CD8-positive, alpha-beta memory T cell (primary cell): ENCODE measurements at regions not wholly inside any gene's neighbourhood (a gene's known extent, or its start where the extent isn't known, plus 50 kb on each side); places are given as distances from the start of the nearest gene placed in this dataset.
A peak's percentile ranks its signal among the peaks of the same experiment; 100 is the strongest.

Experiments used
- CTCF ChIA-PET: fragments of 350-600 bp; sonication (Branson Sonifier 250); formaldehyde crosslinking; loops from one replicate; lab custom pipeline; 2021; ENCODE audit warnings: antibody characterized with exemption; lab: Charles Lee
- POLR2A ChIA-PET: fragments of 350-600 bp; sonication (Branson Sonifier 250); formaldehyde crosslinking; loops from one replicate; lab custom pipeline; 2021; ENCODE audit warnings: antibody characterized with exemption; lab: Charles Lee
- DNase-seq, 5 donors: peaks; one replicate each; pipeline versions ENCODE4 v3.0.0 to v3.0.0-alpha.2; 2020 to 2022; ENCODE audit warnings: mixed read lengths in 1 of 5
- H3K27ac ChIP-seq: one replicate; pipeline ENCODE4 v1.7.0; 2013; ENCODE audit warnings: low read depth, mild to moderate bottlenecking, low read length, moderate library complexity
- H3K27me3 ChIP-seq: 2 replicates; pipeline ENCODE4 v1.7.0; 2013; ENCODE audit warnings: low read length, mild to moderate bottlenecking; ENCODE audit not compliant: insufficient read depth, poor library complexity, severe bottlenecking
- H3K36me3 ChIP-seq: 2 replicates; pipeline ENCODE4 v1.7.0; 2013; ENCODE audit warnings: mild to moderate bottlenecking, low read length, moderate library complexity; ENCODE audit not compliant: insufficient read depth
- H3K4me1 ChIP-seq: 2 replicates; pipeline ENCODE4 v1.7.0; 2013; ENCODE audit warnings: mild to moderate bottlenecking, low read length, moderate library complexity; ENCODE audit not compliant: insufficient read depth
- H3K4me3 ChIP-seq: 2 replicates; pipeline ENCODE4 v1.7.0; 2013; ENCODE audit warnings: mild to moderate bottlenecking, low read length
- H3K9me3 ChIP-seq: 2 replicates; pipeline ENCODE4 v1.7.0; 2013; ENCODE audit warnings: mild to moderate bottlenecking, low read length
- H3K27ac Mint-ChIP-seq, 8 donors: one replicate each; pipeline ENCODE4 v1.8.0; 2020 to 2021; ENCODE audit warnings: mixed read lengths in 8 of 8, mild to moderate bottlenecking in 6 of 8, inconsistent platforms in 3 of 8, moderate library complexity in 3 of 8
- H3K27me3 Mint-ChIP-seq, 2 donors: one replicate each; pipeline ENCODE4 v1.8.0; 2020 to 2021; ENCODE audit warnings: mixed read lengths in 2 of 2, mild to moderate bottlenecking in 1 of 2, moderate library complexity in 1 of 2
- H3K36me3 Mint-ChIP-seq, 3 donors: one replicate each; pipeline ENCODE4 v1.8.0; 2020 to 2021; ENCODE audit warnings: mixed read lengths in 3 of 3, inconsistent platforms in 1 of 3, mild to moderate bottlenecking in 1 of 3
- H3K4me1 Mint-ChIP-seq, 3 donors: one replicate each; pipeline ENCODE4 v1.8.0; 2020 to 2021; ENCODE audit warnings: mixed read lengths in 3 of 3, inconsistent platforms in 1 of 3, mild to moderate bottlenecking in 1 of 3
- H3K4me3 Mint-ChIP-seq, 7 donors: one replicate each; pipeline ENCODE4 v1.8.0; 2020 to 2021; ENCODE audit warnings: mixed read lengths in 7 of 7, mild to moderate bottlenecking in 6 of 7, moderate library complexity in 4 of 7, inconsistent platforms in 2 of 7
- H3K9me3 Mint-ChIP-seq, 5 donors: one replicate each; pipeline ENCODE4 v1.8.0; 2020 to 2022; ENCODE audit warnings: mixed read lengths in 5 of 5, mild to moderate bottlenecking in 3 of 5, moderate library complexity in 2 of 5, inconsistent platforms in 1 of 5

DNA sequence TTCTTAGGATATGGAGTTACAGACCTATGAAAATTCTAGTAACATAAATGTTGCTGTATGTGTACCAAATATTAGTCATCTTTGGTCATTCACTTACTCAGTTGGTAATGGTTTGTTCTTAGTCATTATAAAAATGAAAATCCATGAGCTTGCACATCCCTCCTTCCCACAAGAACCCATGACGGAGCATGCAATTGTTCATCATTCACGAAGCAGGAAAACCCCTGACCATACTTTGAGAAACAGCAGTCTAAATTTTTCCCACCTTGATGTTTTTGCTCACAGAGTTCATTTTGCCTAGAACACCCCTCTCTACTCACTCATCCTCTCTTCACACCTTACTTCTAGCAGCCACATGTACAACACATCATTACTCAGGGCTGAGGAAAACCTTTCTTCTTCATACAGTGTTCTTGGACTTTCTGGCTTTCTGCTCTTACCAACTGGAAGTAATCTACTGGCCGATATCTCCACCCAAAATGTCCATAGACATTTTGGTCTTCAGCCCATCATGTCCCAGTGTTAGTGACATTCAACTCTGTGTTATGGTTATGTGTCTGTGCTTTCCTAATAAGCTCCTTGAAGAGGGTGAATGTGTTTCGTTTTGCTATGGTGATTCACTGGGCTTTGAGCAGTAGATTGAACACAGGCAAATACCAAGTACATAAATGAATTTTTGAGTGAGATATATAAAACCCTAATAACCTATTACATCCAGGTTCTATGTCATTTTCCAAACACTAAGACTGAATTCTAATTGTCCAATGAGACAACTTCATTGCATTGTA is 189.9 kb downstream of the ZC3H11B start:
- Mint-ChIP-seq H3K4me3 (no peak overlapping the region), H3K27ac (no peak overlapping the region)
- CTCF ChIA-PET = no interaction called here

GRCh38 chr1:219420913-219421312 is 192.0 kb downstream of the ZC3H11B start:
- no peaks in the 10 kb centered on the region for H3K9me3 ChIP-seq
- H3K4me1 Mint-ChIP-seq = no peaks in the 10 kb centered on the region
- H3K27me3 ChIP-seq = no peaks in the 10 kb centered on the region
- H3K27ac Mint-ChIP-seq = no peak overlapping the region
- H3K4me3 Mint-ChIP-seq = no peak overlapping the region
- H3K27ac ChIP-seq = no peak overlapping the region
- POLR2A ChIA-PET = no interaction called here
- H3K4me1 ChIP-seq = no peaks in the 10 kb centered on the region
- no peaks in the 10 kb centered on the region for H3K9me3 Mint-ChIP-seq
- H3K27me3 Mint-ChIP-seq = peaks cover 0 to 2% of the 10 kb centered on the region in 2 donors
- CTCF ChIA-PET = no interaction called here
- no peaks in the 10 kb centered on the region for H3K36me3 Mint-ChIP-seq
- DNase-seq = no peak
- H3K4me3 ChIP-seq = no peak overlapping the region
- H3K36me3 ChIP-seq = no peaks in the 10 kb centered on the region

More for the DNA sequence above, 189.9 kb downstream of the ZC3H11B start:
- no peak overlapping the region for H3K27ac ChIP-seq
- no peaks in the 10 kb centered on the region for H3K4me1 ChIP-seq
- POLR2A ChIA-PET = no interaction called here
- Mint-ChIP-seq H3K9me3 (no peaks in the 10 kb centered on the region), H3K4me1 (no peaks in the 10 kb centered on the region), H3K36me3 (no peaks in the 10 kb centered on the region), H3K27me3 (peaks cover 0 to 2% of the 10 kb centered on the region in 2 donors)
- H3K4me3 ChIP-seq = no peak overlapping the region
- H3K27me3 ChIP-seq = no peaks in the 10 kb centered on the region
- no peaks in the 10 kb centered on the region for H3K9me3 ChIP-seq
- H3K36me3 ChIP-seq = no peaks in the 10 kb centered on the region
- no peak for DNase-seq

DNA sequence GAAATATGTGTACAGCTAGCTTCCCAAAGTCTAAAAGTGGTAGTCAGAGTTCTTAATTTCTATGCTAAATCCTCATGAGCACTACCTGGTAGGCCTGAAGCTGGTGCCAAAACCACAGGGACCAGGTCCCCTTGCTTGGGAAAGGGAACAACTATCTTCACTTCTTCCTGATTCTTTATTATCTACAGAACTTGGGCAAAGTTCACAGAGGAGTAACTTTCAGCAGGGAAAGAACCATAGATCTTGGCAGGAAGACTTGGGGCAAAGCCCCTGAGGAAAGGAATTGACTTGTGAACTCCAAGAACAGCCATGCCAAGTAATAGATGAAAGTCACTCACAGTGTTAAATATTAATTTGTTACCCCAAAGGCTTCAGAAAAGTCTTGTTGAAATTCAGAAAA is 193.0 kb downstream of the ZC3H11B start:
- no peaks in the 10 kb centered on the region for H3K4me1 Mint-ChIP-seq
- ChIA-PET POLR2A (no interaction called here), CTCF (no interaction called here)
- H3K27ac Mint-ChIP-seq = no peak overlapping the region
- H3K36me3 Mint-ChIP-seq = no peaks in the 10 kb centered on the region
- no peak overlapping the region for H3K4me3 Mint-ChIP-seq
- H3K36me3 ChIP-seq = no peaks in the 10 kb centered on the region
- H3K9me3 Mint-ChIP-seq = no peaks in the 10 kb centered on the region
- H3K9me3 ChIP-seq = no peaks in the 10 kb centered on the region
- H3K27ac ChIP-seq = no peak overlapping the region
- DNase-seq = no peak
- no peaks in the 10 kb centered on the region for H3K27me3 ChIP-seq
- no peak overlapping the region for H3K4me3 ChIP-seq
- H3K27me3 Mint-ChIP-seq = no peaks in the 10 kb centered on the region
- H3K4me1 ChIP-seq = no peaks in the 10 kb centered on the region

DNA sequence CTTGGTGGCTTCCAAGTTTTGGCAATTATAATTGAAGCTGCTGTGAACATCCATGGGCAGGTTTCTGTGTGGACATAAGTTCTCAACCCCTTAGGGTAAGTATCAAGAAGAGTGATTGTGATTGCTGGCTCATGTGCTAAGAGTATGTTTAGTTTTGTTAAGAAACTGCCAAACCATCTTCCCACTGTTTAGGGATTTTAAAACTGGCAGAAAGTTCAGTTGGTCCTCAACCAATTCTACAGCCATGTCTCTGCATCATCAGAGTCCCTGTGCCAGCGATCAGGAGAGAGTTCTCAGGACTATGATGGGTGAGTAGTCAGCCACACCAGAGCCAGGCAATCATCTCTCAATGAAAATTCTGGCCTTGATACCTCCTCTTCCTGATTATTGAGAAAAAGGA is 193.8 kb downstream of the ZC3H11B start:
- H3K9me3 ChIP-seq = no peaks in the 10 kb centered on the region
- H3K27me3 ChIP-seq = no peaks in the 10 kb centered on the region
- ChIA-PET POLR2A (no interaction called here), CTCF (interaction anchor here (1.5 kb wide), 1 partner anchor 1089 kb away, joined by 4 read pairs; no protein-coding TSS in a partner anchor)
- no peaks in the 10 kb centered on the region for H3K9me3 Mint-ChIP-seq
- H3K4me3 Mint-ChIP-seq = no peak overlapping the region
- no peaks in the 10 kb centered on the region for H3K27me3 Mint-ChIP-seq
- no peaks in the 10 kb centered on the region for H3K4me1 ChIP-seq
- no peak overlapping the region for H3K4me3 ChIP-seq
- H3K4me1 Mint-ChIP-seq = no peaks in the 10 kb centered on the region
- no peaks in the 10 kb centered on the region for H3K36me3 Mint-ChIP-seq
- no peaks in the 10 kb centered on the region for H3K36me3 ChIP-seq
- H3K27ac ChIP-seq = no peak overlapping the region
- DNase-seq = no peak
- H3K27ac Mint-ChIP-seq = no peak overlapping the region

- no peaks in the 10 kb centered on the region for H3K36me3 ChIP-seq
- H3K27me3 Mint-ChIP-seq = no peaks in the 10 kb centered on the region
- CTCF ChIA-PET = interaction anchor here (1.5 kb wide), 1 partner anchor 1088 kb away, joined by 4 read pairs; no protein-coding TSS in a partner anchor
Measured at GRCh38 chr1:219417610-219418009, 195.3 kb downstream of the ZC3H11B start.

DNA sequence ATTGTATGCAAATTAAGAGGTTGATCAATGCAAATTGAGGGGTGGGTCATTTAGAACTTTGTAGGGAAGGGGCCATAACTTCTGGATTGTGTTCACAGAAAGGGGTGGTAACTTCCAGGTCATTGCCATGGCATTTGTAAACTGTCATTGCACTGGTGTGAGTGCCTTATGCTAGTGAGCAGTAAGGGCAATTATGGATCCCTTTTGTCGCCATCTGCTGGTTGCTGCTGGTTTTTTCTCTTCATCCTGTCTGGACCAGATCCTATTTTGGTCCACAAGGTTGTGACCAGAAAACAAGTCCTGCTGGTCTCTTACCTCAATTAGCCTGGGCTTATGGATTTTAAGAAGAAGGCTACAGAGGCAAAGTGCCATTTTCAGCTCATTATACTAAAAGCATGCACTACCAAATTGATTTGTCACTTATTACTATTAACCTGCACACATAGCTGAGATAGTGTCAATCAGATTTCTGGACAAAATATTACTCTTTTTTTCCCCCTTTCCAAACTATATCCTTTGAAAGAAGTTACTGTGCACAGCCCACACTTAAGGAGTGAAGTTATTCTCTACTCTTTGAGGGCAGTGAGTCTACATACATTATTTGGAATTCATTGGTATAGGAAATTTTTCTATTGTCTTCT is 196.2 kb downstream of the ZC3H11B start:
- H3K27ac Mint-ChIP-seq = no peak overlapping the region
- peak; percentile 10 to 53 (median 23) for DNase-seq
- no peaks in the 10 kb centered on the region for H3K27me3 ChIP-seq
- no peaks in the 10 kb centered on the region for H3K4me1 Mint-ChIP-seq
- H3K36me3 ChIP-seq = no peaks in the 10 kb centered on the region
- POLR2A ChIA-PET = no interaction called here
- CTCF ChIA-PET = no interaction called here
- H3K4me3 Mint-ChIP-seq = no peak overlapping the region
- no peak overlapping the region for H3K27ac ChIP-seq
- H3K9me3 Mint-ChIP-seq = no peaks in the 10 kb centered on the region
- H3K27me3 Mint-ChIP-seq = no peaks in the 10 kb centered on the region
- no peak overlapping the region for H3K4me3 ChIP-seq
- no peaks in the 10 kb centered on the region for H3K4me1 ChIP-seq
- no peaks in the 10 kb centered on the region for H3K9me3 ChIP-seq
- H3K36me3 Mint-ChIP-seq = no peaks in the 10 kb centered on the region

More at GRCh38 chr1:219417610-219418009, 195.3 kb downstream of the ZC3H11B start:
- POLR2A ChIA-PET = no interaction called here
- Histone ChIP-seq H3K27ac (no peak overlapping the region), H3K4me1 (no peaks in the 10 kb centered on the region), H3K27me3 (no peaks in the 10 kb centered on the region), H3K9me3 (no peaks in the 10 kb centered on the region), H3K4me3 (no peak overlapping the region)
- DNase-seq = no peak
- Mint-ChIP-seq H3K4me3 (no peak overlapping the region), H3K9me3 (no peaks in the 10 kb centered on the region), H3K36me3 (no peaks in the 10 kb centered on the region), H3K27ac (no peak overlapping the region), H3K4me1 (no peaks in the 10 kb centered on the region)

- Histone ChIP-seq H3K36me3 (no peaks in the 10 kb centered on the region), H3K9me3 (no peaks in the 10 kb centered on the region), H3K27ac (no peak overlapping the region), H3K27me3 (no peaks in the 10 kb centered on the region), H3K4me3 (no peak overlapping the region), H3K4me1 (no peaks in the 10 kb centered on the region)
- CTCF ChIA-PET = no interaction called here
- no peak for DNase-seq
- Mint-ChIP-seq H3K27me3 (no peaks in the 10 kb centered on the region), H3K9me3 (no peaks in the 10 kb centered on the region), H3K4me3 (no peak overlapping the region), H3K27ac (no peak overlapping the region), H3K4me1 (no peaks in the 10 kb centered on the region), H3K36me3 (no peaks in the 10 kb centered on the region)
- POLR2A ChIA-PET = no interaction called here
Measured at GRCh38 chr1:219415915-219416314, 197.0 kb downstream of the ZC3H11B start.

DNA sequence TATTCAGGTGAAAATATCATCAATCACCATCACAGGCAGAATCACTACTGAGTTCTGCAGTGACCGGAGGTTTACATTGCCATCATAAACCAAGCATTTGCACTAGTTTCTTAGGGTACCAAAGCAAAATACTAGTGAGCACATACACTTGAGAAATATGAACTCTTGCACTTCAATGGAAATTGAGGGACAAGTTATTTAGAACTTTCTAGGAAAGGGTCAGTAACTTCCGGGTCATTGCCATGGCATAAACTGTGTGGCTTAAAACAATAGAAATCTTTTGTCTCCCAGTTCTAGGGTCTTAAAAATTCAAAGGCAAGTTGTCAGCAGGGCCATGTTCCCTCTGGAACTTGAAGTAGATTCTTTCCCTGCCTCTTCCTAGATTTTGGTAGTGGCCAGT is 197.5 kb downstream of the ZC3H11B start:
- H3K9me3 ChIP-seq = no peaks in the 10 kb centered on the region
- DNase-seq = no peak
- H3K27me3 ChIP-seq = no peaks in the 10 kb centered on the region
- no peaks in the 10 kb centered on the region for H3K4me1 ChIP-seq
- no peaks in the 10 kb centered on the region for H3K4me1 Mint-ChIP-seq
- ChIA-PET CTCF (no interaction called here), POLR2A (no interaction called here)
- no peak overlapping the region for H3K27ac Mint-ChIP-seq
- H3K9me3 Mint-ChIP-seq = no peaks in the 10 kb centered on the region
- no peak overlapping the region for H3K27ac ChIP-seq
- no peaks in the 10 kb centered on the region for H3K36me3 ChIP-seq
- no peak overlapping the region for H3K4me3 Mint-ChIP-seq
- no peaks in the 10 kb centered on the region for H3K27me3 Mint-ChIP-seq
- H3K36me3 Mint-ChIP-seq = no peaks in the 10 kb centered on the region
- no peak overlapping the region for H3K4me3 ChIP-seq
